Activated T-cell treated with anti-CD3 and anti-CD28 coated beads, Interleukin-2, amount 50 U/mL, for 72 hours (primary cell): ENCODE measurements at regions not wholly inside any gene's neighbourhood (a gene's known extent, or its start where the extent isn't known, plus 50 kb on each side); places are given as distances from the start of the nearest gene placed in this dataset.

Source experiments
- ATAC-seq, 2 donors: fragments of 150-1000 bp; cut with Tn5 transposase; replicated peaks in 1 of 2; 2 replicates each; pipeline ENCODE4 v1.10.0; 2021; ENCODE audit warnings: moderate library complexity in 2 of 2, mild to moderate bottlenecking in 1 of 2
- DNase-seq, 2 donors: peaks; one replicate each; pipeline ENCODE4 v3.0.0; 2021 to 2022; ENCODE audit warnings: mixed read lengths in 1 of 2
- H3K27ac Mint-ChIP-seq: one replicate; pipeline ENCODE4 v1.8.0; 2022; ENCODE audit warnings: mild to moderate bottlenecking, moderate library complexity, mixed read lengths
- H3K27me3 Mint-ChIP-seq: one replicate; pipeline ENCODE4 v1.8.0; 2022; ENCODE audit warnings: low read depth, mixed read lengths
- H3K36me3 Mint-ChIP-seq, 2 donors: one replicate each; pipeline ENCODE4 v1.8.0; 2022; ENCODE audit warnings: mixed read lengths in 2 of 2, mild to moderate bottlenecking in 1 of 2; ENCODE audit not compliant: insufficient read depth in 2 of 2
- H3K4me1 Mint-ChIP-seq: one replicate; pipeline ENCODE4 v1.8.0; 2022; ENCODE audit warnings: low read depth, mixed read lengths
- H3K4me3 Mint-ChIP-seq, 2 donors: one replicate each; pipeline ENCODE4 v1.8.0; 2022; ENCODE audit warnings: mild to moderate bottlenecking in 2 of 2, mixed read lengths in 2 of 2, moderate library complexity in 2 of 2
- H3K9me3 Mint-ChIP-seq, 2 donors: one replicate each; pipeline ENCODE4 v1.8.0; 2022; ENCODE audit warnings: mixed read lengths in 2 of 2

DNA sequence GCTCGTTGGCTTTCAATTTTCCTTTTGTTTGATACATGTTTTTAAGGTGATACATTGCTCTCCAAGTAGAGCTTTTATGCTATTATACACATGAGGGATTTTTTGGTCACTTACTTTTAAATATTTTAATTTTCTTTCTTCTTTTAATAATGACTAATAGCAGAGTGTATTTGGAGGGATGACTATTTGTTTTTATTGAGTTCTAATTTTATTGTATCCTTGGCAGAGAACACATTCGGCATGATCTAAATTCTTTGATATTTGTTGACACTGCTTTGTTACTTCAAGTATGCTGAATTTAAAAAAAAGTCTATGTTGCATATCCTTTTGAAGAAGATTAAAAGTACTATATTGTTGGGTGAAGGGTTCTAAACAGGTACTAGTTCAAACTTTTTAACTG lies 149.9 kb upstream of the PDZRN3 start:
- Mint-ChIP-seq H3K9me3 (peaks cover 3 to 7% of the 10 kb centered on the region in 2 donors), H3K36me3 (no peaks in the 10 kb centered on the region), H3K4me1 (no peaks in the 10 kb centered on the region), H3K4me3 (no peak overlapping the region), H3K27ac (no peak overlapping the region), H3K27me3 (no peaks in the 10 kb centered on the region)
- ATAC-seq (no peak), DNase-seq (no peak)

DNA sequence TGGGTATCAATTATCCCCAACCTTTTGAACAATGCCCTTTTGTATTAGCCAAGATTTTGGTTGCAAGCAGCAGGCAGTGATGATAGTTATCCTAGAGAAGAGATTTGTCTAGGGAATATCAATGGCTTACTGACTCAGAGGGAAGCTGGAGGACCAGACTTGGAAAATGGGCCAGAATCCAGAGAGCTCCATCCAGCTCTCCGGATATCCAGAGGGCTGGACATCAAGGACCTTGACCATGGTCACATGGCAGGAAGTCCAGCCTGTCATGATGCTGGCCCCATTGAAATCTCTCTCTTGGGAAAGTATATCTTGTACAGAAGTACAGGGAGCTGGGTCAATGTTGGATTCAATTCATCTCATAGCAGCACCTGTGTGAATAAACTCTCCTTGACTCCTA lies 148.5 kb upstream of the PDZRN3 start:
- H3K4me3 Mint-ChIP-seq, result no peak overlapping the region
- H3K27me3 Mint-ChIP-seq, result no peaks in the 10 kb centered on the region
- ATAC-seq (no peak), DNase-seq (no peak)
- no peak overlapping the region for H3K27ac Mint-ChIP-seq
- H3K4me1 Mint-ChIP-seq, result no peaks in the 10 kb centered on the region
- no peaks in the 10 kb centered on the region for H3K36me3 Mint-ChIP-seq
- peaks cover 3 to 5% of the 10 kb centered on the region in 2 donors for H3K9me3 Mint-ChIP-seq

DNA sequence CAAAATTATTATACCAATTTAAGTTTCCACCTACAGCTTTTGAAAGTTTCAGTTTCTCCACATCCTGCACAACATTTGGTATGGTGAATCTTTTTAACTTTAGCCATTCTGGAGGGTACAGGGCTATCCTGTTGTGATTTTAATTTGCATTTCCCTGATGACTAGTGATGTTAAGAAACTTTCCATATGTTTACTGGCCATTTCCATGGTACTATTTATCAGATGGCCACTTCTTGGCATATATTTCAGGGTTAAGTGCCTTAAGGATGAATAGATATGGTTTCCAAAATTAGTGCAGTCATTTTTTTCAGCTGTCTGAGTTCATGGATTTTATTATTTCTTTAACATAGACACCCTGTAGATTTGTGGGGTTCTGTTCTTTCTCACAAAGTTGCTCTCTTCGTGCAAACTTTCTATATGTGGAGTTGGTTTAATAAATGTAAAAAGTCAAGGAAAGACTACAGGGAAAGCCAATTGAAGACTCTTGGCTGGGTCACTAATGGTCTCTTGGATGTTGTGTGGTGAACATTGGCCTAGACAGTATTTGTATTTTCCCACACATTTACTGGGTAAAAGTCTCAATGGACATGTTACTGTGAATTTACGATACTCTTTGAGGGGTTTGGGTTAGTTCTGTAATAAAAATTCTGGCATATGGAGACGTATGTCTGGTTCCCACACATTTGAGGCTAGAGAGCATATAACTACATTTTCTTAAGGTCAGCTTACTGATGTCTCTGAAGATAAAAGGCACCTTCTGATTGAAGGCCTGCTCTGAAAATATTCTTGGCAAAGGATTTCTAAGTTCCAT lies 147.5 kb upstream of the PDZRN3 start:
- Mint-ChIP-seq H3K9me3 (peaks cover 3 to 5% of the 10 kb centered on the region in 2 donors), H3K4me1 (no peaks in the 10 kb centered on the region), H3K27ac (no peak overlapping the region), H3K27me3 (no peaks in the 10 kb centered on the region), H3K4me3 (no peak overlapping the region), H3K36me3 (no peaks in the 10 kb centered on the region)
- ATAC-seq (no peak), DNase-seq (no peak)

DNA sequence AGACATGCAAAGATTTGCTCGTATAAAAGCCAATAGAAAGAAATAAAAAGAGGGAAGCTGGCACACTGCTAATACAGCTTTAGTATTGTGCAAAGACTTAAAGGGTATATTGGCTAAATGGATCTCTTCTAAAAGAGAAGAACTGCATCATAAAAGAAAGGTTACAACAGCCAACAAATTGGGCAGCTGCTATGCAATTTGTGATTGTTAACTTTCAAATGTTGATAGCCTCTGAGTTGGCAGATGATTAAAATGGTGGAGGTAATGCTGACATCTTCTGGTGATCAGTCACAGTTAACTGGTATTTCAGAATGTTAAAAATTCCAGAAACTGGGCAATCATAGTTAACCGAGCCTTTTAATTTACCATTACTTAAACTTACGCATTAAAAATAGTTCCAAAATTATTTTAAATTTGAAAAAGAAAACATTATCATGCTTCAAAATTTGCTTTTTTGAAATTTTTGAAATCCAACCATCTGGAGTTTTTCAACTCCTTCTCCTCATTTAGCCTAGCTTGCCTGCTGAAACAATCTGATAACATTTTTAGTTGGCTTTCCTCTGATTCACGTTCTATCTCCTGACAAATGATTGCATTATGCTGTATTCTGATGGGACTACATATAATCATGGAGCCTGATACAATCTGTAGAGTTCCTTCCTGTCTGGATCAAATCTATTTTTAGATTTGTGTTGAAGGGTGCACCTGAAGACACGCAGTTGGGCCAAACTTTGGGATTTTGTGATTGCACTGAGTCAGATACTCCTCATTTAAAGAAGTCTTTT lies 144.0 kb upstream of the PDZRN3 start:
- H3K4me1 Mint-ChIP-seq, result no peaks in the 10 kb centered on the region
- ATAC-seq, result no peak
- peaks cover 1 to 7% of the 10 kb centered on the region in 2 donors for H3K9me3 Mint-ChIP-seq
- DNase-seq, result no peak
- no peak overlapping the region for H3K27ac Mint-ChIP-seq
- H3K27me3 Mint-ChIP-seq, result no peaks in the 10 kb centered on the region
- H3K4me3 Mint-ChIP-seq, result no peak overlapping the region
- no peaks in the 10 kb centered on the region for H3K36me3 Mint-ChIP-seq

DNA sequence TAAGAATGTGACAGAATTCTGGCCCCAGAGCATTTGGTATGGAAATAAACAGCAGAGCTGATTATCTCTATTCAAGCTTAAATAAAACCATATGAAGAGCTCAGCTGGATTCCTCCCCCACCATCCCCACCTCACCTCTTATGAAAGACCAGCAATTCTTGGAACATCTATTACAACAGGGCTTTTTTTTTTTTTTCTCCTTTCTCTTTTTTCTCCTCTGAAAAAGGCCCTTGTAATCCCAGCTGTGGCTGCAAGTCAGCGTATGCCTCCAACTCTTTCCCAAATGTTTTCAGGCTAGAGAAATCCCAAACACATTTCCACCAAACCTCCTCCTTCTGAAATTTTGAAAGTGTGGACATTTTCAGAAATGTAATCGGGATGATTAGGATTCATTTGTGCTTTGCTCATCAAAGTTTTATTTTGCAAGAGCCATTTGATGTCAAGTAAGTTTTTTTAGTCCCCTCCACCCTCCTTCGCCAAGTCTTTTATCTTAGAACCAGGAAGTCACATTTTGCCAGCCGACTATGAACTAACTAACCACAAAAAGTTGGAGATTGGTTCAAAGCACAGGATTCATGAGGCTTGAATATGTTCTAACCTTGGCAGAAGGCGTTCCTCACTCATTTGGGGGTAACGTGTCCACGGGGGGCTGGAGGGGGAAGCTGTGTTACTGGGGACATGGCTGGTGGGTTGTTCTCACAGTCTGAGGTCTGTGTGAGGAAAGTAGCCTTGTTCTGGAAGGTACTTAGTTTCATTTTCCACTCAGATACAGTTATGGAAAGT lies 142.0 kb upstream of the PDZRN3 start:
- Mint-ChIP-seq H3K9me3 (peaks cover 1 to 5% of the 10 kb centered on the region in 2 donors), H3K27me3 (no peaks in the 10 kb centered on the region), H3K4me1 (no peaks in the 10 kb centered on the region), H3K4me3 (no peak overlapping the region), H3K27ac (no peak overlapping the region), H3K36me3 (no peaks in the 10 kb centered on the region)
- no peak for DNase-seq
- ATAC-seq, result no peak

DNA sequence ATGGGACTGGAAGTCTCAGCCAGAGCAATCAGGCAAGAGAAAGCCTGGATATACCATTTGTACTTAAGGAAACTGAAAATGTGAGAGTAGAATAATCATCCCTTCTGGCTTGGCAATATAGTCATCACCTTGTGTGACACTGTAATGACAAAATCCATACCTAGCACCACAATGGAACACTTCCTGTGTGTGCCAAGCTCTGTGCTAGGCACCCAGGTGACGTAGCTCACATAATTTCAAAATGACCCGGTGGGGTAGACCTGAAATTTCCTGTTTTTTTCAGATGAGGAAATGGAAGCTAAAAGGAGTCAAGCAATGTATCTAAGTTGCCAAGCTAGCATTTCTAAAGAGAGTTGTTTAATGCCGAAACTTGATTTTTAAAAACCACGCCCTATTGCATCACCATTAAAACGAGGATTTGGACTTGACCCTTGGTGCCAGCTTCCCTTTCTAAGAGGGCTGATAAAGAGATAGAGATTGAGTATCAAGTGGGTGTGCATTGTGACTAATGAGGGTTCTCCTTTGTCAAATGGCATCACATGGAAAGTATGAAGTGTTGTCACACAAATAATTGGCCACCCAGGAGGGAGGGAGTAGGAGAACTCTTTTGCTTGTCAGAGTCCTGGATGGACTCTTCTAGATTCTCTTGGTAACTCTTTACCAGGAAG lies 141.3 kb upstream of the PDZRN3 start:
- no peaks in the 10 kb centered on the region for H3K27me3 Mint-ChIP-seq
- H3K36me3 Mint-ChIP-seq, result no peaks in the 10 kb centered on the region
- no peak for DNase-seq
- no peak for ATAC-seq
- no peak overlapping the region for H3K4me3 Mint-ChIP-seq
- H3K9me3 Mint-ChIP-seq, result peaks cover 1 to 5% of the 10 kb centered on the region in 2 donors
- no peaks in the 10 kb centered on the region for H3K4me1 Mint-ChIP-seq
- H3K27ac Mint-ChIP-seq, result no peak overlapping the region

DNA sequence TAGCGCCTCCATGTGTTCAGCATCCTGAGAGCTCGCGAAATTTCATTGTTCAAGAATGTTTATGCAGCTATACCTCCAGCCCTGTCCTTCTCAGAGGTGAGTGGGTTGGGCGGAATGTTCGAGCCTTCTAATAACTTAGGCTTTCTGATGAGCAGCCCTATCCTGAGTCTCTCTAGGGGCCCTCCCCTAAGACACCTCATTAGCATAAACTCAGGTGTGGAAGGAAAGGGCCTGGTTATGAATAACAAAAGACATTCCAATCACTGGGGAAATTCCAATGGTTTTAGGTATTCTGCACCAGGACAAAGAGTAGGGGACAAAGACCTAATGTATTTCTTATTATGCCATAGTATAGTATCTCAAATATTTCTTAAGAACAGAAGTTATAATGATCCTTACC lies 138.1 kb upstream of the PDZRN3 start:
- H3K4me3 Mint-ChIP-seq, result no peak overlapping the region
- DNase-seq, result no peak
- no peaks in the 10 kb centered on the region for H3K36me3 Mint-ChIP-seq
- H3K27me3 Mint-ChIP-seq, result no peaks in the 10 kb centered on the region
- H3K9me3 Mint-ChIP-seq, result peaks cover 1 to 5% of the 10 kb centered on the region in 2 donors
- H3K4me1 Mint-ChIP-seq, result no peaks in the 10 kb centered on the region
- no peak overlapping the region for H3K27ac Mint-ChIP-seq
- ATAC-seq, result no peak

DNA sequence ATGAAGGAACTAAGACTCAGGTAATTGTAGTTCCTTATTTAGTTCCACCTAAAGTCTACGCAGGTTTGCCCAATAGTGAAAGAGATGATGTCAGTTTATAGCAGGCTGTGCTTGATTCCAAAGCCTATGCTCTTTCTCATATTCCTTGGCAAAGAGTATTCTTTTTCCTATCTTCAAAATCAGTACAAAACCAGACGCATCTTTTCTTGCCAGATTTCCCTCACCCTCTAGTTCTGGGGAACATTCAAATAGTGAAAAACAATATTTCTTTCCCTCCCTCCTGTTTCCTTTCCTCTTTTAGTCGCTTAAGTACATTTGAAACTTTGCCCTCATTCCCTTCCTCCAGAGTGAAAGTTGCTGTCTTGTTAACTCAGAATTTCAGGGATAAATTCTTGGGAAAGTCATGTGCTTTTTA lies 134.6 kb upstream of the PDZRN3 start:
- Mint-ChIP-seq H3K27ac (no peak overlapping the region), H3K4me1 (no peaks in the 10 kb centered on the region), H3K27me3 (no peaks in the 10 kb centered on the region), H3K36me3 (no peaks in the 10 kb centered on the region), H3K4me3 (no peak overlapping the region), H3K9me3 (peaks cover 4 to 7% of the 10 kb centered on the region in 2 donors)
- ATAC-seq (no peak), DNase-seq (no peak)

DNA sequence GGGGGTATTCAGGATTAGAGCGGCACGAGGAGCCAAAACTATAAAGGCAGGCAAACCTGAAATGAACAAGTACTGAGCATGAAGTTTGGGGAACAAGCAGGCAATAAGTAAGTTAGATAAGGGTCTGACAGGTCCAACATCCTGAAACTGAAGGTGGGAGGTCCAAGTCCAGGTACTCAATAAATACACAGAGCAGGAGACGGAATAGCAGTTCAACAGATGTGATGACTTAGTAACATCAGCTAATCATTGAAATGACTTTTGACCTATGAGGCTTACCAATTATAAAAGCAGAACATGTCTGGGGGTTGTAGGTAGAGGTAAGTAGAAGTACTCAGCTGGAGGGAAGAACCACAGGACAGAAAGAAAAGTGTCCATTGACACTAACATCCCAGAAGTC lies 132.8 kb upstream of the PDZRN3 start:
- Mint-ChIP-seq H3K9me3 (peaks cover 4 to 7% of the 10 kb centered on the region in 2 donors), H3K27me3 (no peaks in the 10 kb centered on the region), H3K36me3 (no peaks in the 10 kb centered on the region), H3K4me3 (no peak overlapping the region), H3K27ac (no peak overlapping the region), H3K4me1 (no peaks in the 10 kb centered on the region)
- no peak for ATAC-seq
- DNase-seq, result no peak

DNA sequence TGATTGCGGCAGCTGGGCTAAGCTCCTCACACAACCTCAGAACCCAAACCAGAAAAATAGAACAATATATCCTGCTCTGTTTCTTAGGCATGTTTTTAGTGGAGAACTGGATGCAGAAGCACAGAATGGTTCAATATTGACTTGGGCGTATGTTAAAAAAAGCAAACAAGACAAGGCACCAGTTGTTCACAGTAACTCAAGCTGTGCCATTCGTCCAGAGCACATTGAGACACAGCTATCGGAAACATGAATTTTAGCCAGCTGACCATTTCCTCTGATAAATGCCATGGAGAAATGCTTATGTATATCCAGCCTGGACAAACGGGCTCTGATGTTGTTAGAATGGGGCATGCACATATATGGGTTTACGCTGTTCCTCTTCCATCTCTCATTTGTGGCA lies 129.2 kb upstream of the PDZRN3 start:
- no peaks in the 10 kb centered on the region for H3K36me3 Mint-ChIP-seq
- H3K4me1 Mint-ChIP-seq, result no peaks in the 10 kb centered on the region
- H3K4me3 Mint-ChIP-seq, result no peak overlapping the region
- no peak for ATAC-seq
- H3K9me3 Mint-ChIP-seq, result peaks cover 4 to 7% of the 10 kb centered on the region in 2 donors
- no peak overlapping the region for H3K27ac Mint-ChIP-seq
- H3K27me3 Mint-ChIP-seq, result no peaks in the 10 kb centered on the region
- no peak for DNase-seq

DNA sequence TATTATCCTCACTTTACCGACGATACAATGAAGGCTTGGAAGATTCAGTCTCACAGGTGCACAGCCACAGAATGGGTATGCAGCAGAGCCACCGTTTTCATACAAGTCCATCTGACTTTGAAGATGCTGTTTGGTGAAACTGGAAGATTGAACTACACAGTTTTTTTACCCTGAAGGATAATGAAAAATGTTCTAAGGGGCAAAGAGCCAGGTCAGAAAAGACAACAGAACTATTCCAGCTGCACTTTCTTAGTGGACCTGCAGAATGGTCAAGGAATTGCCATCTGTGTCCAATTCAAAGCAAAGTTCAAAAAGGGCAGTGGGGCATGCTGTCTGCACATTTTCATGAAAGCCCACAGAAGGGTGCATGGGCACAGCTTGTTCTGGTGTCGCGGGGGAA lies 127.6 kb upstream of the PDZRN3 start:
- no peak overlapping the region for H3K27ac Mint-ChIP-seq
- H3K36me3 Mint-ChIP-seq, result no peaks in the 10 kb centered on the region
- peaks cover 4 to 7% of the 10 kb centered on the region in 2 donors for H3K9me3 Mint-ChIP-seq
- no peaks in the 10 kb centered on the region for H3K4me1 Mint-ChIP-seq
- no peaks in the 10 kb centered on the region for H3K27me3 Mint-ChIP-seq
- no peak for DNase-seq
- no peak overlapping the region for H3K4me3 Mint-ChIP-seq
- no peak for ATAC-seq

DNA sequence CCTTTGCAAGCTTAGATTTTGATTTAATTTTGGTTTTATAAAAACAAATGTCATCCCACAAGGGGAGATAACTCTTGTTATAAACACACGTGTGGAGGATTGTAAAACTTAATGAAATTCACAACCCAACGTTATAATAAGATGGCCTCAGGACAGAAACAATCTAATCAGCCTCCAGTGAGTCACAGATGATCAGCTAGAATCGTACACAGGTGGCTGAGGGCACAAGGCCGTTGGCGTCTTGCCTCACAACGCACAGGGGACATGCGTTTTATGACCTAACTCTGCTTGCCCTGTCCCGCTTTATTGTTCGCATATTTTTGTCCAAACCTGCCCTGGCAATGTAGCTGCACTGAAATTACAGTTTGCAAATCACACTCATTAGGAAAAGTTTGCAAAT lies 121.9 kb upstream of the PDZRN3 start:
- Mint-ChIP-seq H3K27ac (no peak overlapping the region), H3K27me3 (no peaks in the 10 kb centered on the region), H3K4me1 (no peaks in the 10 kb centered on the region), H3K4me3 (no peak overlapping the region), H3K36me3 (no peaks in the 10 kb centered on the region), H3K9me3 (peaks cover 0 to 6% of the 10 kb centered on the region in 2 donors)
- ATAC-seq, result no peak
- no peak for DNase-seq
